ENCODE measurements at regions not wholly inside any gene's neighbourhood (a gene's known extent, or its start where the extent isn't known, plus 50 kb on each side); places are given as distances from the start of the nearest gene placed in this dataset.
"Not testable (repeated sequence)": the region's sequence is repeated elsewhere in the genome, so short reads cannot be mapped to it uniquely, and the experiment has no call there.

- intact Hi-C loops (cut with DNase I) = no loop called here
- no peak for DNase-seq (ENCODE audit: low spot score)
Measured at GRCh38 chr3:158882445-158882844, 80.6 kb downstream of the MFSD1 start.

- intact Hi-C loops (cut with DNase I) = no loop called here
- DNase-seq (ENCODE audit: low spot score) = no peak
Measured at GRCh38 chr3:158896729-158897128, 94.9 kb downstream of the MFSD1 start.

- no peak for DNase-seq (ENCODE audit: low spot score)
- intact Hi-C loops (cut with DNase I) = no loop called here
Measured at GRCh38 chr3:158906749-158907148, 104.9 kb downstream of the MFSD1 start.

GRCh38 chr3:158908187-158908734, 106.4 kb downstream of the MFSD1 start:
- no peak for DNase-seq (ENCODE audit: low spot score)
- intact Hi-C loops (cut with DNase I) = no loop called here

GRCh38 chr3:158909870-158910269, 108.0 kb downstream of the MFSD1 start:
- intact Hi-C loops (cut with DNase I) = no loop called here
- no peak for DNase-seq (ENCODE audit: low spot score)

- no peak for DNase-seq (ENCODE audit: low spot score)
- intact Hi-C loops (cut with DNase I) = no loop called here
Measured at GRCh38 chr3:158911586-158911985, 109.7 kb downstream of the MFSD1 start.

- intact Hi-C loops (cut with DNase I) = no loop called here
- DNase-seq (ENCODE audit: low spot score) = no peak
Measured at GRCh38 chr3:158912188-158912587, 110.3 kb downstream of the MFSD1 start.

- DNase-seq (ENCODE audit: low spot score) = no peak
- intact Hi-C loops (cut with DNase I) = no loop called here
Measured at GRCh38 chr3:158912621-158913020, 110.8 kb downstream of the MFSD1 start.

- intact Hi-C loops (cut with DNase I) = no loop called here
- no peak for DNase-seq (ENCODE audit: low spot score)
Measured at GRCh38 chr3:158916111-158916510, 114.3 kb downstream of the MFSD1 start.

GRCh38 chr3:158918008-158918407, 116.2 kb downstream of the MFSD1 start:
- DNase-seq (ENCODE audit: low spot score) = no peak
- intact Hi-C loops (cut with DNase I) = no loop called here

GRCh38 chr3:158918451-158918850, 116.6 kb downstream of the MFSD1 start:
- DNase-seq (ENCODE audit: low spot score) = no peak
- intact Hi-C loops (cut with DNase I) = no loop called here

GRCh38 chr3:158920371-158920770, 118.5 kb downstream of the MFSD1 start:
- intact Hi-C loops (cut with DNase I) = no loop called here
- no peak for DNase-seq (ENCODE audit: low spot score)

- intact Hi-C loops (cut with DNase I) = no loop called here
- DNase-seq (ENCODE audit: low spot score) = no peak
Measured at GRCh38 chr3:158925021-158925420, 123.2 kb downstream of the MFSD1 start.

- no peak for DNase-seq (ENCODE audit: low spot score)
- intact Hi-C loops (cut with DNase I) = no loop called here
Measured at GRCh38 chr3:158925828-158926494, 124.1 kb downstream of the MFSD1 start.

- no peak for DNase-seq (ENCODE audit: low spot score)
- intact Hi-C loops (cut with DNase I) = no loop called here
Measured at GRCh38 chr3:158935846-158936245, 134.0 kb downstream of the MFSD1 start.

GRCh38 chr3:158936530-158937113, 134.8 kb downstream of the MFSD1 start:
- DNase-seq (ENCODE audit: low spot score) = no peak
- intact Hi-C loops (cut with DNase I) = no loop called here

- intact Hi-C loops (cut with DNase I) = no loop called here
Measured at GRCh38 chr3:158950178-158950901, 148.5 kb downstream of the MFSD1 start.

GRCh38 chr3:158953131-158953530, 151.3 kb downstream of the MFSD1 start:
- no peak for DNase-seq (ENCODE audit: low spot score)
- intact Hi-C loops (cut with DNase I) = no loop called here

More at GRCh38 chr3:158950178-158950901, 148.5 kb downstream of the MFSD1 start:
- no peak for DNase-seq (ENCODE audit: low spot score)

- intact Hi-C loops (cut with DNase I) = no loop called here
- no peak for DNase-seq (ENCODE audit: low spot score)
Measured at GRCh38 chr3:158954420-158954819, 152.6 kb downstream of the MFSD1 start.

GRCh38 chr3:158957777-158958176, 155.9 kb downstream of the MFSD1 start:
- DNase-seq (ENCODE audit: low spot score); intact Hi-C loops (cut with DNase I): not testable (repeated sequence)
